HG03159 (cell line): ENCODE measurements at regions not wholly inside any gene's neighbourhood (a gene's known extent, or its start where the extent isn't known, plus 50 kb on each side); places are given as distances from the start of the nearest gene placed in this dataset.
"Not testable (repeated sequence)": the region's sequence is repeated elsewhere in the genome, so short reads cannot be mapped to it uniquely, and the experiment has no call there.

Source experiments
- ATAC-seq: cut with Tn5 transposase; IDR thresholded peaks from one replicate; pipeline ENCODE4 v1.9.1; 2021; ENCODE audit warnings: mild to moderate bottlenecking, moderate library complexity; ENCODE audit not compliant: unreplicated experiment

- no peak for ATAC-seq
Measured at GRCh38 chr6:21769405-21769861, 175.9 kb downstream of the SOX4 start.

DNA sequence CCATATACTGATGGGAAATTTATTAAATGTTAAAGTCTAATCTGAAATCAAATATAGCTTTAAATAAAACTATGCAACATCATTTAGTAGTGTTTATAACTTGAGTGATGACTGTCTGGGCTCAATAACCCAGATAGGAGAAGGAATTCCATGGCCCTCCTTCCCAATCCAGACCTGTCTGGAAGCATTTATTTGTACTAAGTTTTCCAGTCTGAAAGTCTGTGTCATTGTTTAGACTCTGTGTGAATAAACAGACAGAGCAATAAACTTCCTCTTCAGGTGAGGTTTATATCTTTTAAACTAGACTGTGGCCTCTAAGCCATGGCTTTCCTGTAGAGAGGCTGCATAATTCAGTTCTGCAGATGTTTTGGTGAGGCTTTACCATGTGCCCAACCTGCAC, 176.4 kb downstream of the SOX4 start:
- no peak for ATAC-seq

DNA sequence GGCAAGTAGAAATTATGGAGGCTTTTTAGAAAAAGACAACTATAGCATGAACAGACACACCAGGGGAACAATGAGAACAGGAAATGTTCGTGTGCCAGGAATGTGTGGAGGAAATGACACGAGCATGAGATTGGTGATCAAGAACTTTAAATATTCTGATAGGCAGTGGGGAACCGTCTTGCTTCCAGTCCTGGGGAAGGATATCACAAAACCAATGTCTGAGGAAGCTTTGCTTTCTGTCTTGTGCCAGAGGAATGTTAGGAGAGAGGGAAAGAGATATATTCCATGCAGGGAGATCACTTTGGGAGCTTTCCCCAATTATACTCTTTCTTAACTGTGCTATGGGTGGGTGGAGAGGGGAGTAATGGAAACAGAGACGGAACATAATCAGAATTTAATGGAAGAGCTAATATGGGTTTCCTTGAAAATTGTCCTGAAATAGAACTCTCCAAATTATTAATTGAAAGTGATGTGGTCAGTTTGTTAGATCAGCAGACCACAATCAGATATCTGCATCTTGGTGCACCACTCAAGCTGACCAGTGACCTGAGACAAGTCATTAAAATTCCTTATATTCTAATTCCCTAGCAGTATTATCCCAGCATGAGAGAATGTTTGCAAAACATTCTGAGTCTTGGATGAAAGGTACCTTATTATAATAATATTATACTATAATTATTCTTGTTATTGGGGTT, 178.2 kb downstream of the SOX4 start:
- ATAC-seq: no peak

GRCh38 chr6:21772477-21772876, 178.9 kb downstream of the SOX4 start:
- no peak for ATAC-seq

DNA sequence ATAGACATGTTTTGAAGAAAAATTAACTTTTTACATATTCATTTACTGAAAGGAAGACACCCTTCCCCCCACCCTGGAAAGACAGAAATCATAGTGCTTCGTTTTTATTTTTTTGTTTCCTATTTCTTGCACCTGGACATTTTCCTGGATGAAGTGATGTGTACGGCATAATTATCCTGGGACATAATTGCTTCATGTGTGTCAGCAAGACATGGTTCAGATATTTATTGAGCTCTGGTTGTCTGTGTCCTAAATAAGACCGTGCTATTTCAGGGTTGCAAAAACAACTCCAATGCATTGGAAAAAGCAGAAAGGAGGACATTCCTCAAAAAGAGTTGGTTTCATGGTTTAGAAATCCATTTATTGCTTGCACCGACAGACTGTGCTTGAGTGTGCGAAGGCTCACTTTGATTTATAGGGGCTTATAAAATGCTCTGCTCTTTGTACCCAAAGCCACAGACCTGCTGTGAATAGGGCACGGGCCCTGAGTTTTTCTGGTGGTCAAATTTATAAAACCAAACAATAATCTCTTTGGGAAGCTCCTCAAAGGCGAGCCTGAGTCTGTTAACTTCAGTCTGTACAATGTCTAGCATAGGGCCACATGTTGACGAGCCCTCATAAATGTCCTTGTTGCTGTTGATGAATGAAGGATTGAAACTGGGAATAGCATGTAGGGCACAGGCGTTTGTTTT, 179.5 kb downstream of the SOX4 start:
- no peak for ATAC-seq

GRCh38 chr6:21773576-21773968, 180.0 kb downstream of the SOX4 start:
- ATAC-seq: no peak

GRCh38 chr6:21777846-21778245, 184.3 kb downstream of the SOX4 start:
- ATAC-seq: no peak

DNA sequence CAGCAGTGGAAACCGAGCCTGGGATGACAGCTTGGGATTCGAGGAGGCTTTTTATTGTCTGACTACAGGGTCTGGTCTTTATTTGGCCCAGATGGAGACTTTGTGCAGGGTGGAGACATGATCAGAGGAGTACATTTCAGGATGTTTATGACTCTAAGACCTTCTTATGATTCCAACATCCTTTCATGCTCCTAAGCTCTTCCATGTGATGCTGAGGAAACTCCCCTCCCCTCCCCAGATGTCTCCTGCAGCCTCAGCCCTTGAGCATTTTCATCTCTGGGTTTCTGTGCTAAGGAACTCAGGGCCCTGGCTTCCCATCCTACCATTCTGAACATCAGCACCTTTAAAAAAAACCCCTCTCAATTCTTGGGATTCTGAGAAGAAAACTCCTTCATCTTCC, 186.6 kb downstream of the SOX4 start:
- no peak for ATAC-seq

DNA sequence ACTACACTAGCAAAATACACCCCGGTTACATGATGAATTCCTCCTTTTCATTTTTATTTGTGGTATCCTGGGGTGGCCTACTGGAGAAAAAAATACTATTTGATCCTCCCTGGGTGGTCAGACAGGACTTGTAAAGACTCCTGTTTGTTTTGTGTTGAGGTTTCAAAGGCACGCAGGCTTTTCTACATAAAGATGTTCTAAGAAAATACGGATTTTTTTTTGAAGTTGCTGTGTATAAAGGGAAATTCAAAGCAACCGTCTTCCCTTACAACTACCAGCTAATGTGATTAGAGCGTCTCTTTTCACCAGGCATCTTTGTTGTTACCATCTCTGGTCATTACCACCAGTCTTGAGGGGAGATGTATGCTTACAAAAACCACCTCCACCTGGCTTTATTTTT, 187.1 kb downstream of the SOX4 start:
- no peak for ATAC-seq

GRCh38 chr6:21781128-21781527, 187.6 kb downstream of the SOX4 start:
- no peak for ATAC-seq

GRCh38 chr6:21785164-21785563, 191.6 kb downstream of the SOX4 start:
- no peak for ATAC-seq

DNA sequence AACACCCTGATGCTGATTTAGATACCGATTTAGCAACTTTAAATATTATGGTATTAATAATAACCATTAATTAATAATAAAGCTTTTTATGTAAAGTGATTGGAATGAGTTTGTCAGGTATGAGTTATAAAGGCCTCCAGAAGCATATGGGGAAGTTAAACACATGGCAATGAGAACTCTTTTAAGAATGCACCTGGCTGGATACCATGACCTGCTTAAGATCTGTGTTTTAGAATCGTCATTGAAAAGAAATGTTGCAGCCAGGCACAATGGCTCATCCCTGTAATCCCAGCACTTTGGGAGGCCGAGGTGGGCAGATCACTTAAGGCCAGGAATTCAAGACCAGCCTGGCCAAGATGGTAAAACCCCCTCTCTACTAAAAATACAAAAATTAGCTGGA, 197.5 kb downstream of the SOX4 start:
- ATAC-seq: no peak

DNA sequence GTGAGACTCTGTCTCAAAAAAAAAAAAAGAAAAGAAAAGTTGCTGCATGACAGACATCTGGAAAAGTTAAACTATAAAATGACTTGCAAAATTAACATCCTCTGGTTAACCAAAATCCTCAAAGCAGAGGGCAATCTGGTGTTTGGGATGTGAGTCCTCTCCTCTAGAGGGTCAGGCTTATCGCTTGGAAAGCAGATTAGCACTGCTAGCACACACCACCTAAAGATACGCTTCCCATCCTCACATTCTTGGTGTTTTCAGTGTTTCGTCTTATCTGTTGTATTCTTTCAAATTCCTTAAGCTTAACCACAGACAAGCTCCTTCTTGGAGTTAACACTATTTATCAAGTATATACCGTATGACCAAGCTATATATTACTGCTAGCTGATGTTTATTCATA, 198.0 kb downstream of the SOX4 start:
- no peak for ATAC-seq

DNA sequence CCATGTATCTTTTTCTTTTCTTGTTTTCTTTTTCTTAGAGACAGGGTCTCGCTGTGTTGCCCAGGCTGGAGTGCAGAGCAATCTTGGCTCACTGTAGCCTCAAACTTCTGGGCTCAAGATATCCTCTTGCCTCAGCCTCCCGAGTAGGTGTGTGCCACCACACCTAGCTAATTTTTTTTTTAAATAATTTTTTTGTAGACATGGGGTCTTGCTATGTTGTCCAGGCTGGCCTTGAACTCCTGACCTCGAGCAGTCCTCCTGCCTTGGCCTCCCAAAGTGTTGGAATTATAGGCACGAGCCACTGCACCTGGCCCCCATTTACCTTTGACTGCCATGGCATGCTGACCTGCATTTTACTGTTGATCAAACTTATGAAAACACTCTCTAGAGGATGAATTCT, 198.6 kb downstream of the SOX4 start:
- no peak for ATAC-seq

GRCh38 chr6:21796979-21797378, 203.4 kb downstream of the SOX4 start:
- not testable (repeated sequence) for ATAC-seq

DNA sequence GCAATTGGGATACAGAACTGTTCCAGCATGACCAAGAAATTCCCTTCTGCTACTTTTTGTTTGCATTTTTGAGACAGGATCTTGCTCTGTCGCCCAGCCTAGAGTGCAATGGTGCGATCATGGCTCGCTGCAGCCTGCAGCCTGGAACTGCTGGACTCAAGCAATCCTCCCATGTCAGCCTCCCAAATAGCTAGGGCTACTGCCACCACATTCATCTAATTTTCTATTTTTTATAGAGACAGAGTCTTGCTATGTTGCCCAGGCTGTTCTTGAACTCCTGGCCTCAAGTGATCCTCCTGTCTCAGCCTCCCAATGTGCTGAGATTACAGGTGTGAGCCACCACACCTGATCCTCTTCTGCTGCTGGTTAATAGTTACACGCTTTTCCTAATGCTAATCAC, 204.9 kb downstream of the SOX4 start:
- no peak for ATAC-seq

DNA sequence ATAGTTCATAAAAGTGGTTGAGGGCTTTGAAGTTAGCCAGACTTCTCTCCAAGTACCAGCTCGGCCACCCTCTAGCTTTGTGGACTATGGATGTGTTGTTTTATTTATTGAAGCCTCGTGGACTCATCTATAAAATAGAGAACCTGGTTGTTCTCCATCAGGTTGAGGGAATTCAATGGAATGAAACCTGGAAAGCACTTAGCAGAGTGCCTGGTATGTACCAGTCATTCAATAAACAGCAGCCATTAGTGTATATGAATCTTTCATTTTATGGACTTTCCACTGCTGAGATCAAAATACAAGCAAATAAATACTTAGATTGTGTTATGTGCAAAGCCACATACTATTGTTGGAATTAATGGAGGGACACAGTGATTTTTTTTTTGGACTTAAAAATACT, 206.8 kb downstream of the SOX4 start:
- ATAC-seq: no peak

GRCh38 chr6:21800948-21801438, 207.4 kb downstream of the SOX4 start:
- ATAC-seq: no peak

GRCh38 chr6:21801446-21802174, 208.1 kb downstream of the SOX4 start:
- ATAC-seq: no peak

DNA sequence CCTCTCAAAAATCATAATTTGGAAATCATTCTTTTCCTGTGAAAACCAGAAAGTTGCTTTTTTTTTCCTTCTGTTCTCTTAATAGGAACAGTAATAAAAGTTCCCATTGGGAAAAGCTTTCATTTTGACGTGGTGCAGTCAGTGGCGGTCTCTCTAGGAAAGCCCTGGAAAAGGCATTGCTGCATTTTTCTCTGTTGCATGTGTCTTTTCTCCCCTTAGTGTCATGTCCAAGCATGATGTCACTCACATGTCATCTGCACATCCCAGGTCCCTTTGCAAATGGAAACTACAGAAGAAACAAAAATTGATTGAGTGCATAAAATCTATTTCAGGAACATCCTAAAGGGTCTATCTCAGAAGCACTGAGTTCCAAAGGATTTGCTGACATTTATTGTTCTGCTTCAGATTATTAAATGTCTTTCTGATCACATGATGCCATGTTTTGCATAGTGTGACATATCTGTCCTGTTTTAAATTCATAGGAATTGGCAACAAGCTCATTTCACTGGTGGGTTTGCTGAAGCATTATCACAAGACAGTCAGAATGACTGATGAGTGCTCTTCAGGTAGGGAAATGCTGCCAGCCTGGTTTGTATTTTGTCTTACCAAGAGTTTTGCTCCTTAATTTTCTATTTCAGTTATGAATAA, 208.7 kb downstream of the SOX4 start:
- ATAC-seq: no peak

DNA sequence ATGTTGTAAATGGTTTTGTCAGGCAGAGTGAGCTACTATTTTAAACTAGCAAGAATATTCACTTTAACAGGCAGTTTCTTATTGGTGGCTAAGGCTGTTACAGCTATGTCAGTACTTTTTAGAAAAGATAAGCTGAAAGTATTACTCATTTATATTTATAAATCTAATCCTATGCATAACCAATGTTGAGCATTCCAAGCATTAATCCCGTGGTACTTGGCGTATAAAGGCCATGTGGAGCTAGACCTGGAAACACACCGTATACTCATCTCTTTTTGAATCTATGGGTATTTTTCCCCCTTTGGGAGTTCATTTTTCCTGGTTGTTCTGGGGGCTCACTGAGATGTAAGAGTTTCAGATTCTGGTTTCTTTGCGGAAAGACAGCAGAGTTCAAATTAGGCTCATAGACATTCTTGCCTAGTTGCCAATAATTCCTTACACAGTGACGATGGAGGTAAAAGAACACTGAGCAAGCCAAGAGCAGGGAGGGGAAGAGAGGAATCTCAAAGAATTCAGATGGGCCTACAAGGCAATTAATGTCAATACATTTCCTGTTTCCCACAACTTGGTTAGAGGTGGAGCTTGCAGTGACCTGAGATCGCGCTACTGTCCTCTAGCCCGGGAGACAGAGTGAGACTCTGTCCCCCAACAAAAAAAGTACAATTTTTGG, 211.5 kb downstream of the SOX4 start:
- no peak for ATAC-seq
